Pancreas (tissue), 10 donors: ENCODE measurements at regions not wholly inside any gene's neighbourhood (a gene's known extent, or its start where the extent isn't known, plus 50 kb on each side); places are given as distances from the start of the nearest gene placed in this dataset.

ENCODE experiments used
- ATAC-seq, 4 donors: fragments of 200-7000 bp; cut with Tn5 transposase; one replicate each; pipeline versions ENCODE4 v1.8.0 to v1.9.1; 2020; ENCODE audit warnings: mild to moderate bottlenecking in 4 of 4, moderate library complexity in 4 of 4
- DNase-seq, 6 donors: peaks; one replicate each; pipeline ENCODE4 v3.0.0-alpha.2; 2020
- FAIRE-seq: peaks from 2 replicates; lab custom pipeline; 2012; peaks lifted over from hg19 to GRCh38; lab: Jason Lieb, UNC
- H3K27ac ChIP-seq, 4 donors: fragments of 200-600 bp; sonication (generic); 1 replicate in 3 of 4; 2 replicates in 1 of 4; pipeline versions ENCODE4 v1.5.0 to v1.8.0; 2020
- H3K27me3 ChIP-seq, 4 donors: fragments of 200-600 bp; one replicate each; pipeline ENCODE4 v1.8.0; 2021
- H3K36me3 ChIP-seq, 3 donors: fragments of 200-600 bp; sonication (generic) in 1 of 3; one replicate each; pipeline versions ENCODE4 v1.5.0 to v1.8.0; 2020 to 2021
- H3K4me1 ChIP-seq, 3 donors: fragments of 200-600 bp; one replicate each; pipeline ENCODE4 v1.8.0; 2021
- H3K4me3 ChIP-seq, 4 donors: fragments of 200-600 bp; sonication (generic) in 2 of 4; one replicate each; pipeline versions ENCODE4 v1.5.0 to v1.8.0; 2020 to 2021
- H3K9me3 ChIP-seq, 4 donors: fragments of 200-600 bp; one replicate each; pipeline ENCODE4 v1.8.0; 2021
- CTCF ChIP-seq, 4 donors: fragments of 200-600 bp; sonication (generic) in 3 of 4; IDR thresholded peaks; one replicate each; pipeline versions ENCODE4 v1.5.0 to v1.8.0; 2021; ENCODE audit warnings: antibody characterized with exemption in 4 of 4
- WGBS, 2 donors: extraction: QIAGEN DNeasy Blood & Tissue Kit; methylation state at CpG; one replicate each; pipeline ENCODE4 v1.1.7; 2013; 5-methylcytosine and 5-hydroxymethylcytosine counted together
- intact Hi-C, 3 donors: fragments of 100-400 bp; cut with DNase I; formaldehyde crosslinking; loops; one replicate each; pipeline versions ENCODE4 v1.11.1 to v1.14.2; 2022
- donor health status: healthy with polysubstance abuse.
- donor health status: DM: no; HTN: no; CAD: no; lungs with moderate emphysema.
- donor health status: DM: no; HTN: no; CAD: no.
- donor health status: control.
- donor health status: control.
- donor health status: Bipolar disorder and iron deficiency.
- donor health status: DM: yes; HTN: yes; CAD: no.
- donor health status: DM: no; HTN: no; CAD: no.
- donor health status: DM: no; HTN: no; CAD: no.
- donor health status: DM: yes; HTN: yes; CAD: no.

- no peak for FAIRE-seq
- intact Hi-C loops: no loop called here
Observed at GRCh38 chr9:91040371-91041215, 239.0 kb downstream of the SYK start.

GRCh38 chr9:91042024-91042423, 240.4 kb downstream of the SYK start:
- intact Hi-C loops: no loop called here
- no peak for ATAC-seq
- no peaks in the 10 kb centered on the region for H3K27me3 ChIP-seq

More at GRCh38 chr9:91040371-91041215, 239.0 kb downstream of the SYK start:
- Histone ChIP-seq H3K27me3 (no peaks in the 10 kb centered on the region), H3K9me3 (no peaks in the 10 kb centered on the region), H3K36me3 (no peaks in the 10 kb centered on the region), H3K4me3 (no peak overlapping the region), H3K27ac (no peak overlapping the region), H3K4me1 (peaks cover 7 to 14% (median 9%) of the 10 kb centered on the region in 3 donors)
- TF ChIP-seq CTCF (IDR thresholded peaks at IDR 0.05): no peak
- WGBS, 2 donors: 90 to 95% methylated on average over 14 of the region's 14 CpGs
- ATAC-seq: no peak
- no peak for DNase-seq

DNA sequence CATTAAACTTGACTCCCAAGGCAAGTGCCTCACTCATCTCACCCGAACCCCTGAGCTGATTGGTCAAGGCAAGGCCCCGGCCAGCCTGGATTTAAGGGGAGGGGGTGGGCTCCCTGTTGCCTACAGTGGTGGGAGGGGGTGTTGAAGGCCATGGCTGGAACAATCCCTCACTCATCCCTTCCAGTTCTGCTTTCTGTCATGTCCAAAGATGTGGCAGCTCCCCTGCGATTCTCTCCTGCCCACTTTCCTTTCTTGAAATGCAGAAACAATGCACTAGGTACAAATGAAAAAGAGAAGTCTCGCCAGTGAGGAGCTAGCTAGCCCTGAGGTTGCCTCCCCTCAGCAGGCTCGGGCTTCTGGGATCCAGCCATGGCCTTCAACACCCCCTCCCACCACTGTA, 240.9 kb downstream of the SYK start:
- TF ChIP-seq CTCF (IDR thresholded peaks at IDR 0.05): no peak
- Histone ChIP-seq H3K36me3 (no peaks in the 10 kb centered on the region), H3K4me1 (peaks cover 4 to 10% (median 7%) of the 10 kb centered on the region in 3 donors), H3K4me3 (no peak overlapping the region), H3K9me3 (no peaks in the 10 kb centered on the region), H3K27me3 (no peaks in the 10 kb centered on the region), H3K27ac (no peak overlapping the region)
- ATAC-seq (no peak), FAIRE-seq (no peak), DNase-seq (no peak)
- 86 to 89% methylated on average over 5 of the region's 5 CpGs for whole genome bisulfite sequencing, 2 donors
- intact Hi-C loops: no loop called here

More at GRCh38 chr9:91042024-91042423, 240.4 kb downstream of the SYK start:
- H3K4me3 ChIP-seq: no peak overlapping the region
- no peak for DNase-seq
- H3K9me3 ChIP-seq: no peaks in the 10 kb centered on the region
- FAIRE-seq: no peak
- no peak for TF ChIP-seq CTCF (IDR thresholded peaks at IDR 0.05)
- H3K36me3 ChIP-seq: no peaks in the 10 kb centered on the region
- WGBS, 2 donors: 71 to 74% methylated on average over 4 of the region's 4 CpGs
- H3K4me1 ChIP-seq: peaks cover 7 to 14% (median 9%) of the 10 kb centered on the region in 3 donors
- no peak overlapping the region for H3K27ac ChIP-seq

DNA sequence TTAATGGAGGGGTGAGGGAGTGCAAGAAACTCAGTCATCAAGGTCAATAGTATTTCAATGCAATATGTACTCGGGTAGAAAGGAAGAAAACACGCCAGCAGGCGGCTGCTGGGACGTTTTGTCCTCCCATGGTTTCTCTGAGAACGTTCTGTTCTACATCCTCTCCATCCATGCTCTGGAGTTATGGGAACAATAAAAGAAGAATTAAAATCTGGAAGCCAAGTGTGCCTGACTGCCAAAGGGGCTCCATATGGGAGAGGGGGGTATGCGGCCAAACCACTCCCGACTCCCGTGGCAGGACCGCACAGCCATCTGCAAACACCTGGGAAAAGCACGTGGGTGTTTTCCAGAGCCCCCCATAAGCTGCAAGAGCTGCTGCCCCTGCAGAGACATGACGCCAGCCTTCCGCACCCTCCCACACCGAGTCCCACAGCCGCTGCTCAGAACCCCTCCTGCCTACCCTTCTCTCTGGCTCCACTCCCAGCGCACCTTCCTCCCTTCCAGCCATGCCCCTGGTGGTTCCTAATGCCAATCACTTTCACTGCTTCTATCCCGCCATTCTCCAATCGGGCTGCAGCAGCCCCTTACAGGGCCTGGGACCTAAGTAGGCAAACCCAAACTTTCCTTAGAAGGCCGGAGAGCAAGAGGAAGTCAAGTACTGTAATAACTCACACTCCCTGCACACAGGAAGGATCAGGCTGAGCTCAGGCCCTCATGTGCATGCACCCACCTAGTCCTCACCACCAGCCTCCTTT, 241.6 kb downstream of the SYK start:
- Histone ChIP-seq H3K27me3 (no peaks in the 10 kb centered on the region), H3K27ac (no peak overlapping the region), H3K4me1 (peaks cover 0 to 3% (median 2%) of the 10 kb centered on the region in 3 donors), H3K9me3 (no peaks in the 10 kb centered on the region), H3K4me3 (no peak overlapping the region), H3K36me3 (no peaks in the 10 kb centered on the region)
- WGBS, 2 donors: 80 to 91% methylated on average over 18 of the region's 18 CpGs
- no peak for DNase-seq
- intact Hi-C loops: no loop called here
- no peak for ATAC-seq
- FAIRE-seq: no peak
- TF ChIP-seq CTCF (IDR thresholded peaks at IDR 0.05): no peak
